SKM-1 (cell line): ENCODE measurements at regions not wholly inside any gene's neighbourhood (a gene's known extent, or its start where the extent isn't known, plus 50 kb on each side); places are given as distances from the start of the nearest gene placed in this dataset.

Source experiments
- DNase-seq: peaks from one replicate; lab custom pipeline; 2025; ENCODE audit not compliant: unreplicated experiment; lab: John Stamatoyannopoulos, UW

GRCh38 chr20:24863356-24863755 lies 85.7 kb upstream of the CST7 start:
- DNase-seq, result no peak

- no peak for DNase-seq
Observed at GRCh38 chr20:24866008-24866407, 83.1 kb upstream of the CST7 start.

- DNase-seq, result no peak
Observed at GRCh38 chr20:24866742-24867141, 82.3 kb upstream of the CST7 start.

GRCh38 chr20:24867556-24867955 lies 81.5 kb upstream of the CST7 start:
- DNase-seq, result no peak

- no peak for DNase-seq
Observed at GRCh38 chr20:24868396-24868927, 80.6 kb upstream of the CST7 start.

- no peak for DNase-seq
Observed at GRCh38 chr20:24868959-24869358, 80.1 kb upstream of the CST7 start.

GRCh38 chr20:24870057-24870456 lies 79.0 kb upstream of the CST7 start:
- no peak for DNase-seq

- DNase-seq, result no peak
Observed at GRCh38 chr20:24870881-24871280, 78.2 kb upstream of the CST7 start.

- no peak for DNase-seq
Observed at GRCh38 chr20:24871480-24872213, 77.4 kb upstream of the CST7 start.

- DNase-seq, result no peak
Observed at GRCh38 chr20:24872291-24873024, 76.6 kb upstream of the CST7 start.

GRCh38 chr20:24873025-24873620 lies 75.9 kb upstream of the CST7 start:
- no peak for DNase-seq

- DNase-seq, result no peak
Observed at GRCh38 chr20:24875078-24875477, 74.0 kb upstream of the CST7 start.

- DNase-seq, result no peak
Observed at GRCh38 chr20:24877652-24878051, 71.4 kb upstream of the CST7 start.

- no peak for DNase-seq
Observed at GRCh38 chr20:24878657-24879056, 70.4 kb upstream of the CST7 start.

- no peak for DNase-seq
Observed at GRCh38 chr20:24879875-24880274, 69.2 kb upstream of the CST7 start.

- no peak for DNase-seq
Observed at GRCh38 chr20:24880356-24880755, 68.7 kb upstream of the CST7 start.

- no peak for DNase-seq
Observed at GRCh38 chr20:24890286-24890685, 58.8 kb upstream of the CST7 start.

- no peak for DNase-seq
Observed at GRCh38 chr20:24891546-24892393, 57.3 kb upstream of the CST7 start.

GRCh38 chr20:24892522-24892921 lies 56.5 kb upstream of the CST7 start:
- DNase-seq, result no peak

- no peak for DNase-seq
Observed at GRCh38 chr20:24892931-24893330, 56.1 kb upstream of the CST7 start.

- no peak for DNase-seq
Observed at GRCh38 chr20:24894488-24894887, 54.6 kb upstream of the CST7 start.
